GM12878 (cell line): ENCODE measurements at regions not wholly inside any gene's neighbourhood (a gene's known extent, or its start where the extent isn't known, plus 50 kb on each side); places are given as distances from the start of the nearest gene placed in this dataset.

Source experiments
- ATAC-seq: fragments of 200-7000 bp; cut with Tn5 transposase; 3 replicates; pipeline ENCODE4 v1.9.1; 2020; ENCODE audit warnings: mild to moderate bottlenecking, moderate library complexity
- BruUV-seq: library from RNA; stranded (reverse); fragments of 400-500 nt; replicated peaks from 2 replicates; lab custom pipeline; 2021; lab: Mats Ljungman, UMichigan
- CTCF ChIA-PET: fragments of 300-600 bp; sonication (Branson Sonifier 250); formaldehyde crosslinking; extraction: SDS; loops from one replicate; lab custom pipeline; 2021; ENCODE audit warnings: inconsistent platforms; lab: Yijun Ruan, JAX
- POLR2A ChIA-PET: fragments of 350-600 bp; formaldehyde crosslinking; extraction: SDS; loops from one replicate; lab custom pipeline; 2021; ENCODE audit warnings: inconsistent platforms; lab: Charles Lee
- RAD21 ChIA-PET: fragments of 300-600 bp; sonication (Branson Sonifier 250); formaldehyde crosslinking; loops from one replicate; lab custom pipeline; 2023; ENCODE audit warnings: antibody characterized with exemption; ENCODE audit not compliant: unreplicated experiment; lab: Charles Lee
- SMC1A ChIA-PET: fragments of 300-600 bp; sonication (Branson Sonifier 250); formaldehyde crosslinking; loops from one replicate; lab custom pipeline; 2023; ENCODE audit not compliant: unreplicated experiment, uncharacterized antibody; lab: Charles Lee
- DNase-seq: peaks from one replicate; pipeline ENCODE4 v3.0.0-alpha.2; 2011; ENCODE audit warnings: low read depth, low spot score
- FAIRE-seq: peaks from 3 replicates; lab custom pipeline; 2011; peaks lifted over from hg19 to GRCh38; lab: Jason Lieb, UNC
- H2AFZ ChIP-seq: 2 replicates; pipeline ENCODE4 v1.6.0; 2011; ENCODE audit warnings: low read depth, low read length, control low read depth; ENCODE audit not compliant: control insufficient read depth
- H3K27ac ChIP-seq: 2 replicates; pipeline ENCODE4 v1.5.1; 2011; ENCODE audit warnings: control low read depth; ENCODE audit not compliant: control insufficient read depth, insufficient read depth
- H3K27me3 ChIP-seq, 2 experiments: replicated peaks in 1 of 2; 2 replicates each; pipeline versions ENCODE4 v1.6.0 to v1.6.1; 2011; ENCODE audit warnings: low read length in 1 of 2; ENCODE audit not compliant: control insufficient read depth in 2 of 2, insufficient read depth in 2 of 2
- H3K36me3 ChIP-seq, 2 experiments: 2 replicates each; pipeline ENCODE4 v1.5.1; 2011; ENCODE audit warnings: low read length in 1 of 2; ENCODE audit not compliant: control insufficient read depth in 2 of 2, insufficient read depth in 2 of 2
- H3K4me1 ChIP-seq: 2 replicates; pipeline ENCODE4 v1.6.1; 2011; ENCODE audit warnings: mild to moderate bottlenecking, low read length, moderate library complexity, mixed read lengths; ENCODE audit not compliant: control insufficient read depth, insufficient read depth
- H3K4me2 ChIP-seq: 2 replicates; pipeline ENCODE4 v1.6.0; 2011; ENCODE audit warnings: control low read depth; ENCODE audit not compliant: control insufficient read depth, insufficient read depth
- H3K4me3 ChIP-seq: fragments of 200-600 bp; sonication (generic); 2 replicates; pipeline ENCODE4 v1.5.1; 2016
- H3K79me2 ChIP-seq: 2 replicates; pipeline ENCODE4 v1.6.0; 2011; ENCODE audit warnings: low read length; ENCODE audit not compliant: control insufficient read depth, insufficient read depth
- H3K9ac ChIP-seq: 2 replicates; pipeline ENCODE4 v1.8.0; 2011; ENCODE audit warnings: low read length, control low read depth, mixed read lengths; ENCODE audit not compliant: control insufficient read depth, insufficient read depth
- H3K9me3 ChIP-seq: replicated peaks from 3 replicates; pipeline ENCODE4 v1.5.1; 2011; ENCODE audit warnings: mild to moderate bottlenecking, low read length; ENCODE audit not compliant: control insufficient read depth, insufficient read depth
- H4K20me1 ChIP-seq: 2 replicates; pipeline ENCODE4 v1.6.0; 2011; ENCODE audit not compliant: control insufficient read depth, insufficient read depth
- BCL11A ChIP-seq: IDR thresholded peaks from 2 replicates; pipeline ENCODE4 v1.6.1; 2011; ENCODE audit warnings: low read depth, low read length
- CEBPB ChIP-seq, 2 experiments: fragments of 150-350 bp in 1 of 2; IDR thresholded peaks; 2 replicates each; pipeline ENCODE4 v1.6.1; 2012 to 2014; ENCODE audit warnings: low read depth in 2 of 2, low read length in 2 of 2, borderline replicate concordance in 1 of 2, inconsistent platforms in 1 of 2
- CHD2 ChIP-seq: IDR thresholded peaks from 2 replicates; pipeline ENCODE4 v1.6.1; 2011; ENCODE audit warnings: low read depth, low read length, improper control_type of control experiment, borderline replicate concordance
- IKZF1 ChIP-seq: fragments of 450-650 bp; conservative IDR thresholded peaks from 2 replicates; pipeline ENCODE4 v1.6.1; 2017; ENCODE audit warnings: antibody characterized with exemption, mild to moderate bottlenecking
- LARP7 ChIP-seq: fragments of 450-650 bp; IDR thresholded peaks from 2 replicates; pipeline ENCODE4 v1.6.1; 2017; ENCODE audit warnings: mild to moderate bottlenecking
- MTA3 ChIP-seq: IDR thresholded peaks from 2 replicates; pipeline ENCODE4 v1.6.1; 2012; ENCODE audit warnings: low read length, inconsistent platforms, borderline replicate concordance
- MYB ChIP-seq: fragments of 150-350 bp; IDR thresholded peaks from 2 replicates; pipeline ENCODE4 v1.6.1; 2014; ENCODE audit warnings: mild to moderate bottlenecking, low read depth, low read length, borderline replicate concordance
- MYC ChIP-seq: IDR thresholded peaks from 2 replicates; pipeline ENCODE4 v1.6.1; 2011; ENCODE audit warnings: mild to moderate bottlenecking, low read length, moderate library complexity, inconsistent platforms; ENCODE audit not compliant: insufficient read depth, insufficient replicate concordance, insufficient read length, severe bottlenecking
- NFYB ChIP-seq: IDR thresholded peaks from 2 replicates; pipeline ENCODE4 v1.6.1; 2011; ENCODE audit warnings: low read depth, mild to moderate bottlenecking, low read length, improper control_type of control experiment, moderate library complexity; ENCODE audit not compliant: insufficient read depth
- PKNOX1 ChIP-seq: fragments of 450-650 bp; IDR thresholded peaks from 2 replicates; pipeline ENCODE4 v1.6.1; 2016; ENCODE audit warnings: mild to moderate bottlenecking
- RAD51 ChIP-seq: fragments of 450-650 bp; IDR thresholded peaks from 2 replicates; pipeline ENCODE4 v1.6.1; 2016; ENCODE audit warnings: moderate library complexity, mild to moderate bottlenecking, inconsistent platforms
- RCOR1 ChIP-seq: conservative IDR thresholded peaks from 2 replicates; pipeline ENCODE4 v1.6.1; 2012; ENCODE audit warnings: low read depth, low read length, improper control_type of control experiment
- RFX5 ChIP-seq: IDR thresholded peaks from 2 replicates; pipeline ENCODE4 v1.6.1; 2011; ENCODE audit warnings: low read depth, low read length, improper control_type of control experiment
- RUNX3 ChIP-seq: IDR thresholded peaks from 2 replicates; pipeline ENCODE4 v1.6.1; 2012; ENCODE audit warnings: low read length, inconsistent platforms
- SP1 ChIP-seq: IDR thresholded peaks from one replicate; pipeline ENCODE4 v1.6.1; 2011; ENCODE audit warnings: low read depth, low read length
- SRF ChIP-seq, 2 experiments: IDR thresholded peaks; 2 replicates each; pipeline ENCODE4 v1.6.1; 2011; ENCODE audit warnings: low read depth in 2 of 2, low read length in 2 of 2, mild to moderate bottlenecking in 1 of 2, moderate library complexity in 1 of 2
- SUPT20H ChIP-seq: IDR thresholded peaks from 2 replicates; pipeline ENCODE4 v1.6.1; 2011; ENCODE audit warnings: low read depth, mild to moderate bottlenecking, low read length, moderate library complexity, borderline replicate concordance; ENCODE audit not compliant: control insufficient read depth
- TCF3 ChIP-seq: IDR thresholded peaks from 2 replicates; pipeline ENCODE4 v1.6.1; 2012; ENCODE audit warnings: low read depth, mild to moderate bottlenecking, low read length, borderline replicate concordance; ENCODE audit not compliant: insufficient read depth
- ZBTB11 ChIP-seq: fragments of 450-650 bp; formaldehyde crosslinking; IDR thresholded peaks from 2 replicates; pipeline ENCODE4 v1.5.0; 2022; ENCODE audit warnings: mild to moderate bottlenecking, missing genetic modification characterization
- ZNF622 ChIP-seq: fragments of 450-650 bp; IDR thresholded peaks from 2 replicates; pipeline ENCODE4 v1.6.1; 2017; ENCODE audit warnings: mild to moderate bottlenecking, inconsistent platforms
- WGBS: methylation state at CpG from one replicate; pipeline ENCODE4 v1.1.6; 2016; ENCODE audit warnings: low lambda C conversion rate; ENCODE audit not compliant: insufficient replicate concordance, insufficient coverage; ENCODE audit errors: missing lambda C conversion rate; 5-methylcytosine and 5-hydroxymethylcytosine counted together
- in situ Hi-C: fragments of 300-500 bp; cut with MboI; formaldehyde crosslinking; loops from 9 replicates; pipeline ENCODE4 v1.14.3; 2018; ENCODE audit warnings: mixed read lengths
- intact Hi-C: fragments of 100-400 bp; cut with micrococcal nuclease; formaldehyde crosslinking; loops from one replicate; pipeline ENCODE4 v1.14.2; 2022; ENCODE audit not compliant: unreplicated experiment

- SMC1A ChIA-PET = no interaction called here
- WGBS = 63% methylated on average over 10 of the region's 10 CpGs
- TF ChIP-seq CHD2 (no peak), PKNOX1 (no peak), SUPT20H (no peak), NFYB (no peak), MTA3 (no peak), BCL11A (no peak), SRF (IDR thresholded peaks at IDR 0.05; ENCODE audit: low read depth in 2 of 2, low read length in 2 of 2) (no peak), CEBPB (IDR thresholded peaks at IDR 0.05; ENCODE audit: borderline replicate concordance in 1 of 2, low read depth in 2 of 2, low read length in 2 of 2) (no peak), RCOR1 (no peak), RUNX3 (no peak), ZNF622 (no peak), RAD51 (no peak), TCF3 (no peak), ZBTB11 (CRISPR knock-in tag) (no peak), IKZF1 (no peak), RFX5 (no peak), LARP7 (no peak), MYC (no peak), MYB (no peak), SP1 (no peak)
- BruUV-seq = no TSS peak
- CTCF ChIA-PET = no interaction called here
- no peak overlapping the region for H3K9ac ChIP-seq
- no peak overlapping the region for H2AFZ ChIP-seq
- DNase-seq (no peak), FAIRE-seq (no peak), ATAC-seq (no peak)
- H3K79me2 ChIP-seq = no peaks in the 10 kb centered on the region
- no peaks in the 10 kb centered on the region for H4K20me1 ChIP-seq
- intact Hi-C loops (no loop called here), in situ Hi-C loops (no loop called here)
- H3K9me3 ChIP-seq = no peaks in the 10 kb centered on the region
- H3K36me3 ChIP-seq = no peaks in the 10 kb centered on the region
- H3K4me3 ChIP-seq = no peak overlapping the region
- H3K27ac ChIP-seq = no peak overlapping the region
- no peaks in the 10 kb centered on the region; a peak in 2 of 4 replicates for H3K27me3 ChIP-seq
- RAD21 ChIA-PET = no interaction called here
- POLR2A ChIA-PET = no interaction called here
- H3K4me2 ChIP-seq = no peak overlapping the region
- no peaks in the 10 kb centered on the region for H3K4me1 ChIP-seq
These were observed 94.4 kb upstream of the HABP2 start for GRCh38 chr10:113458451-113458850.
